ENCODE measurements at regions not wholly inside any gene's neighbourhood (a gene's known extent, or its start where the extent isn't known, plus 50 kb on each side); places are given as distances from the start of the nearest gene placed in this dataset.

DNA sequence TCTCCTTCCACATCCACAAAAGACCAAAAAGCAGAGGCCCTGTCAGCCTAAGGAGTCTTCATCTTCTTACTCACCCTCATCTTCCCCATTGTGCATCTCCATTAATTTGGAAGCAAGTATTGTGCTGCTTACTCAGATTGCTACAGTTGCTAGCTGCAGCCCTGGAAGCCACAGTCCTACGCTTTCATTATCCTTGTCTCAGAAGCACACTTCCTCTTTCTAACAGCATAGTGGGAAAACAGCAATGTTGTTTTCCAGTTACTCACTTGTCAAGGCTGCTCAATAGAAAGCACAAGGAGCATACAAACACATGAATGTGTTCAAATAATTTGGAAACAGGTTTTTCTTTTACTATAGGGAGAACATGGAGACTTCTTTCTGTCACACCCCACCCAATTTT, 76.6 kb upstream of the RBM24 start:
- no peaks in the 10 kb centered on the region for H3K4me1 Mint-ChIP-seq
- Histone ChIP-seq H3K4me3 (replicated peaks in 1 of 3; ENCODE audit: low read depth in 2 of 3, low read length in 3 of 3) (no peak overlapping the region), H3K4me1 (ENCODE audit: control insufficient read depth in 1 of 2, insufficient read depth in 2 of 2, low read length in 2 of 2) (no peaks in the 10 kb centered on the region), H3K4me2 (replicated peaks; ENCODE audit: extremely low read depth, low read length, poor library complexity, severe bottlenecking) (no peak overlapping the region), H4K20me1 (ENCODE audit: insufficient read depth, low read length) (no peaks in the 10 kb centered on the region), H2AFZ (ENCODE audit: insufficient read depth, low read depth, low read length, poor library complexity, severe bottlenecking) (no peak overlapping the region), H3K79me2 (ENCODE audit: insufficient read depth, low read length) (no peaks in the 10 kb centered on the region), H3K9ac (ENCODE audit: insufficient read depth, low read length, poor library complexity, severe bottlenecking) (no peak overlapping the region), H3K27me3 (ENCODE audit: control insufficient read depth in 2 of 2, insufficient read depth in 2 of 2, low read length in 2 of 2) (no peaks in the 10 kb centered on the region), H3K36me3 (replicated peaks in 1 of 2; ENCODE audit: control insufficient read depth in 1 of 2, insufficient read depth in 2 of 2, low read length in 2 of 2) (no peaks in the 10 kb centered on the region), H3K27ac (ENCODE audit: low read depth in 1 of 2, low read length in 2 of 2) (no peak overlapping the region), H3K9me3 (replicated peaks in 1 of 2; ENCODE audit: control insufficient read depth in 1 of 2, insufficient read depth in 1 of 2, low read length in 2 of 2) (peaks cover 13 to 19% of the 10 kb centered on the region in 2 donors)
- peak overlapping the region in 1 of 7 donors; percentile 59 for H3K27ac Mint-ChIP-seq
- TF ChIP-seq CTCF (IDR thresholded peaks at IDR 0.05): no peak
- no peak overlapping the region for H3K4me3 Mint-ChIP-seq
- H3K36me3 Mint-ChIP-seq: no peaks in the 10 kb centered on the region
- H3K27me3 Mint-ChIP-seq (ENCODE audit: low read depth in 3 of 3): peaks cover 0 to 8% (median 7%) of the 10 kb centered on the region in 3 donors
- intact Hi-C loops (cut with micrococcal nuclease): no loop called here
- 0% methylated on average over 1 of the region's 1 CpG for WGBS (ENCODE audit: insufficient coverage)
- H3K9me3 Mint-ChIP-seq: peaks cover 8 to 20% (median 17%) of the 10 kb centered on the region in 7 donors
- no peak for DNase-seq

- Histone ChIP-seq H3K9me3 (replicated peaks in 1 of 2; ENCODE audit: control insufficient read depth in 1 of 2, insufficient read depth in 1 of 2, low read length in 2 of 2) (peaks cover 0 to 7% of the 10 kb centered on the region in 2 donors), H3K27ac (ENCODE audit: low read depth in 1 of 2, low read length in 2 of 2) (no peak overlapping the region), H4K20me1 (ENCODE audit: insufficient read depth, low read length) (no peaks in the 10 kb centered on the region), H3K79me2 (ENCODE audit: insufficient read depth, low read length) (no peaks in the 10 kb centered on the region), H3K4me3 (replicated peaks in 1 of 3; ENCODE audit: low read depth in 2 of 3, low read length in 3 of 3) (no peak overlapping the region), H3K27me3 (ENCODE audit: control insufficient read depth in 2 of 2, insufficient read depth in 2 of 2, low read length in 2 of 2) (no peaks in the 10 kb centered on the region), H2AFZ (ENCODE audit: insufficient read depth, low read depth, low read length, poor library complexity, severe bottlenecking) (no peak overlapping the region), H3K4me2 (replicated peaks; ENCODE audit: extremely low read depth, low read length, poor library complexity, severe bottlenecking) (no peak overlapping the region), H3K4me1 (ENCODE audit: control insufficient read depth in 1 of 2, insufficient read depth in 2 of 2, low read length in 2 of 2) (no peaks in the 10 kb centered on the region), H3K36me3 (replicated peaks in 1 of 2; ENCODE audit: control insufficient read depth in 1 of 2, insufficient read depth in 2 of 2, low read length in 2 of 2) (no peaks in the 10 kb centered on the region), H3K9ac (ENCODE audit: insufficient read depth, low read length, poor library complexity, severe bottlenecking) (no peak overlapping the region)
- intact Hi-C loops (cut with micrococcal nuclease): no loop called here
- H3K4me3 Mint-ChIP-seq: no peak overlapping the region
- peaks cover 5 to 9% (median 7%) of the 10 kb centered on the region in 7 donors for H3K9me3 Mint-ChIP-seq
- WGBS (ENCODE audit: insufficient coverage): 98% methylated on average over 20 of the region's 22 CpGs
- H3K27me3 Mint-ChIP-seq (ENCODE audit: low read depth in 3 of 3): peaks cover 0 to 10% (median 2%) of the 10 kb centered on the region in 3 donors
- H3K4me1 Mint-ChIP-seq: no peaks in the 10 kb centered on the region
- H3K36me3 Mint-ChIP-seq: no peaks in the 10 kb centered on the region
- no peak overlapping the region for H3K27ac Mint-ChIP-seq
- DNase-seq: no peak
- no peak for TF ChIP-seq CTCF (IDR thresholded peaks at IDR 0.05)
Measured at GRCh38 chr6:17206566-17207072, 74.5 kb upstream of the RBM24 start.

Measured in CD14-positive monocyte (primary cell).